DND-41 (cell line): ENCODE measurements at regions not wholly inside any gene's neighbourhood (a gene's known extent, or its start where the extent isn't known, plus 50 kb on each side); places are given as distances from the start of the nearest gene placed in this dataset.

ENCODE experiments used
- ATAC-seq: fragments of 200-7000 bp; cut with Tn5 transposase; 3 replicates; pipeline ENCODE4 v1.9.1; 2021; ENCODE audit warnings: low read depth; ENCODE audit not compliant: insufficient read depth
- DNase-seq: peaks from one replicate; pipeline ENCODE4 v3.0.0-alpha.2; 2020
- H2AFZ ChIP-seq: 2 replicates; pipeline ENCODE4 v1.6.0; 2012; ENCODE audit warnings: low read depth, low read length
- H3K27ac ChIP-seq: 2 replicates; pipeline ENCODE4 v1.5.1; 2012; ENCODE audit warnings: low read length, inconsistent platforms
- H3K27me3 ChIP-seq: fragments of 200-600 bp; sonication (generic); 2 replicates; pipeline ENCODE4 v1.6.0; 2012; ENCODE audit warnings: low read length, mild to moderate bottlenecking, inconsistent platforms; ENCODE audit not compliant: insufficient read depth, poor library complexity
- H3K36me3 ChIP-seq: 2 replicates; pipeline ENCODE4 v1.5.1; 2012; ENCODE audit warnings: low read length, inconsistent platforms; ENCODE audit not compliant: insufficient read depth
- H3K4me1 ChIP-seq: 2 replicates; pipeline ENCODE4 v1.5.1; 2012; ENCODE audit warnings: mild to moderate bottlenecking, low read length; ENCODE audit not compliant: insufficient read depth
- H3K4me2 ChIP-seq: 2 replicates; pipeline ENCODE4 v1.6.0; 2012; ENCODE audit warnings: mild to moderate bottlenecking, moderate library complexity, low read length, inconsistent platforms; ENCODE audit not compliant: insufficient read depth
- H3K4me3 ChIP-seq, 2 experiments: fragments of 200-600 bp in 1 of 2; shearing (Covaris generic) in 1 of 2; 2 replicates each; pipeline ENCODE4 v1.5.1; 2012 to 2016; ENCODE audit warnings: inconsistent platforms in 2 of 2, low read length in 2 of 2, mild to moderate bottlenecking in 2 of 2, low read depth in 1 of 2, moderate library complexity in 1 of 2
- H3K79me2 ChIP-seq: 2 replicates; pipeline ENCODE4 v1.6.0; 2012; ENCODE audit warnings: low read length, inconsistent platforms; ENCODE audit not compliant: insufficient read depth
- H3K9ac ChIP-seq: 2 replicates; pipeline ENCODE4 v1.6.0; 2012; ENCODE audit warnings: low read depth, mild to moderate bottlenecking, inconsistent platforms, low read length, moderate library complexity
- H3K9me3 ChIP-seq: 2 replicates; pipeline ENCODE4 v1.5.1; 2012; ENCODE audit warnings: low read length, moderate library complexity, mild to moderate bottlenecking, inconsistent platforms; ENCODE audit not compliant: insufficient read depth, severe bottlenecking
- H4K20me1 ChIP-seq: 2 replicates; pipeline ENCODE4 v1.6.0; 2012; ENCODE audit warnings: low read length; ENCODE audit not compliant: insufficient read depth
- EZH2 ChIP-seq: IDR thresholded peaks from 3 replicates; pipeline ENCODE4 v1.6.1; 2012; ENCODE audit warnings: borderline replicate concordance, low read depth, mild to moderate bottlenecking, moderate library complexity, low read length, inconsistent platforms; ENCODE audit not compliant: severe bottlenecking
- TF ChIP-seq, protein P1 (sequence below): IDR thresholded peaks from 2 replicates; pipeline ENCODE4 v1.5.1; 2012; ENCODE audit warnings: borderline replicate concordance, low read length, moderate library complexity, mild to moderate bottlenecking; ENCODE audit not compliant: poor library complexity, severe bottlenecking; ENCODE audit errors: extremely low read depth

DNA sequence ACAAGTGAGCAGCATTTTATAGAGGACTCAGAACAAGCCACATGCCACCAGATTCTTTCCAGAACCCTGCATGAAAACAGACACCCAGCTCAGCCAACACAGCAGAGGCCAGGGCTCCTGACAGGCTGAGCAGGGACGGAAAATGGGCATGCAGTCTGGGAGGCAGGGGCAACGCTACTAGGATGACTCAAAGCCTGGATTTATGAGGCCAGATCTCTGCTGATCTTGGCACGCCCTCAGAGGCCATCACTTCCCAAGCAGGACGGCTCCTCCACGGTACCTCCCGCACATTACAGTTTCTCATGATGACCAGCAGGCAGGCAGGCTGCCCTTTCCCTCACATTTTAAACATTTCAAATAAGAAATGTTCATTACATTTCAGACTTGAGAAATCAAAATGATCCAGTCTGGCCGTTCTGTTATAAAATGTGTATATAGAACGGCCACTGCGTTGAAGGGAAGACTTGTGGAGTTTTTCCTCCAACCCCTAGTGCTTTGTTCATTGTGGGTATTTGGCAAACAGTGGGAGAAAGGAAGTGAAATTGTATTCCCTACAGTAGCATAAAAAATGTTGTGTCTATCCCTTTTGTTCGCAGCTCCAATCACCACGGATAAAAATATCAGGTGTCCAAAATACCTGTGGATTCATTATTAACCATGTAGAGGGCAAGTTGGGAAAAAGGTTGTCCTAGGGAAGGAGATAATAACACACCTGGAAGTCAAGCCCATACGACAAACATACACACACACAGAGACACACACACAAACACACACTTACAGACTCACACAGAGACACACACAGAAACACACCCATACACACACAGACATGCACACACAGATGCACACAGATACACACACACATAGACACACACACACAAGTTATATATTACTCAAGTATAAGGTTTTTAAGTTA, 64.8 kb upstream of the ADAMTS18 start:
- Histone ChIP-seq H3K36me3 (no peaks in the 10 kb centered on the region), H3K27me3 (no peaks in the 10 kb centered on the region), H3K4me2 (no peak overlapping the region), H4K20me1 (no peaks in the 10 kb centered on the region), H3K4me1 (no peaks in the 10 kb centered on the region), H3K9ac (no peak overlapping the region), H3K27ac (no peak overlapping the region), H2AFZ (no peak overlapping the region), H3K9me3 (no peaks in the 10 kb centered on the region), H3K4me3 (no peak overlapping the region), H3K79me2 (no peaks in the 10 kb centered on the region)
- DNase-seq: no peak
- TF ChIP-seq, protein P1, sequence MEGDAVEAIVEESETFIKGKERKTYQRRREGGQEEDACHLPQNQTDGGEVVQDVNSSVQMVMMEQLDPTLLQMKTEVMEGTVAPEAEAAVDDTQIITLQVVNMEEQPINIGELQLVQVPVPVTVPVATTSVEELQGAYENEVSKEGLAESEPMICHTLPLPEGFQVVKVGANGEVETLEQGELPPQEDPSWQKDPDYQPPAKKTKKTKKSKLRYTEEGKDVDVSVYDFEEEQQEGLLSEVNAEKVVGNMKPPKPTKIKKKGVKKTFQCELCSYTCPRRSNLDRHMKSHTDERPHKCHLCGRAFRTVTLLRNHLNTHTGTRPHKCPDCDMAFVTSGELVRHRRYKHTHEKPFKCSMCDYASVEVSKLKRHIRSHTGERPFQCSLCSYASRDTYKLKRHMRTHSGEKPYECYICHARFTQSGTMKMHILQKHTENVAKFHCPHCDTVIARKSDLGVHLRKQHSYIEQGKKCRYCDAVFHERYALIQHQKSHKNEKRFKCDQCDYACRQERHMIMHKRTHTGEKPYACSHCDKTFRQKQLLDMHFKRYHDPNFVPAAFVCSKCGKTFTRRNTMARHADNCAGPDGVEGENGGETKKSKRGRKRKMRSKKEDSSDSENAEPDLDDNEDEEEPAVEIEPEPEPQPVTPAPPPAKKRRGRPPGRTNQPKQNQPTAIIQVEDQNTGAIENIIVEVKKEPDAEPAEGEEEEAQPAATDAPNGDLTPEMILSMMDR: no peak
- no peak for TF ChIP-seq EZH2
- ATAC-seq: no peak

DNA sequence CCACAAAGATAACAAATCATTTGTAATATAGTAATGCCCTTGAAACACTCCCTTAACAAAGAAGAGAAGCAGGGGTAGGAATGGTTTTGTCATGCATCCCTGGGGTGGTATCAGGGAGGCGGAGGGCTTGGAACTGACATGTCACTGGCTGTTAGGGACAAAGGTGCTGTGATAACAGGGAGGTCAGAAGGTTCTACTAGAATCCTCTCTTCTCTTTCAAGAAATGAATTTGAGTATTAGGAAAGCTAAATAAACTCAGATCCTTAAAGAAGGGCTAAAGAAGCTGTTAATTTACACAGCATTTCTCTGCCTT, 65.4 kb upstream of the ADAMTS18 start:
- Histone ChIP-seq H3K4me2 (no peak overlapping the region), H3K27me3 (no peaks in the 10 kb centered on the region), H3K9me3 (no peaks in the 10 kb centered on the region), H3K27ac (no peak overlapping the region), H3K36me3 (no peaks in the 10 kb centered on the region), H2AFZ (no peak overlapping the region), H3K9ac (no peak overlapping the region), H3K4me1 (no peaks in the 10 kb centered on the region), H3K4me3 (no peak overlapping the region), H3K79me2 (no peaks in the 10 kb centered on the region), H4K20me1 (no peaks in the 10 kb centered on the region)
- ATAC-seq (no peak), DNase-seq (no peak)
- TF ChIP-seq, protein P1: no peak
- no peak for TF ChIP-seq EZH2

GRCh38 chr16:77500934-77501664, 66.3 kb upstream of the ADAMTS18 start:
- no peaks in the 10 kb centered on the region for H3K79me2 ChIP-seq
- no peak for ATAC-seq
- H3K27ac ChIP-seq: no peak overlapping the region
- TF ChIP-seq, protein P1: no peak
- no peak for TF ChIP-seq EZH2
- no peaks in the 10 kb centered on the region for H3K4me1 ChIP-seq
- H3K36me3 ChIP-seq: no peaks in the 10 kb centered on the region
- no peak overlapping the region for H3K4me2 ChIP-seq
- H3K4me3 ChIP-seq: no peak overlapping the region
- no peaks in the 10 kb centered on the region for H3K9me3 ChIP-seq
- no peaks in the 10 kb centered on the region for H4K20me1 ChIP-seq
- DNase-seq: no peak
- no peak overlapping the region for H3K9ac ChIP-seq
- H3K27me3 ChIP-seq: no peaks in the 10 kb centered on the region
- H2AFZ ChIP-seq: no peak overlapping the region
